Naive B cell (primary cell): ENCODE measurements at regions not wholly inside any gene's neighbourhood (a gene's known extent, or its start where the extent isn't known, plus 50 kb on each side); places are given as distances from the start of the nearest gene placed in this dataset.
"Not testable (repeated sequence)": the region's sequence is repeated elsewhere in the genome, so short reads cannot be mapped to it uniquely, and the experiment has no call there.

Source experiments
- ATAC-seq, 2 donors: fragments of 150-1000 bp; cut with Tn5 transposase; 2 replicates each; pipeline ENCODE4 v1.10.0; 2021; ENCODE audit warnings: low read depth in 2 of 2, mild to moderate bottlenecking in 2 of 2, moderate library complexity in 2 of 2
- DNase-seq: peaks from one replicate; pipeline ENCODE4 v3.0.0; 2022
- H3K27ac Mint-ChIP-seq, 6 donors: one replicate each; pipeline ENCODE4 v1.8.0; 2020 to 2022; ENCODE audit warnings: mild to moderate bottlenecking in 6 of 6, mixed read lengths in 6 of 6, moderate library complexity in 5 of 6, inconsistent platforms in 2 of 6
- H3K27me3 Mint-ChIP-seq, 3 donors: one replicate each; pipeline ENCODE4 v1.8.0; 2021 to 2022; ENCODE audit warnings: mixed read lengths in 3 of 3, mild to moderate bottlenecking in 1 of 3
- H3K36me3 Mint-ChIP-seq, 2 donors: one replicate each; pipeline ENCODE4 v1.8.0; 2020 to 2022; ENCODE audit warnings: mixed read lengths in 2 of 2, inconsistent platforms in 1 of 2, mild to moderate bottlenecking in 1 of 2
- H3K4me1 Mint-ChIP-seq, 3 donors: one replicate each; pipeline ENCODE4 v1.8.0; 2020 to 2022; ENCODE audit warnings: mixed read lengths in 3 of 3, inconsistent platforms in 1 of 3, mild to moderate bottlenecking in 1 of 3, moderate library complexity in 1 of 3
- H3K4me3 Mint-ChIP-seq, 8 donors: one replicate each; pipeline ENCODE4 v1.8.0; 2020 to 2022; ENCODE audit warnings: mild to moderate bottlenecking in 8 of 8, mixed read lengths in 8 of 8, moderate library complexity in 8 of 8, inconsistent platforms in 2 of 8
- H3K9me3 Mint-ChIP-seq, 7 donors: one replicate each; pipeline ENCODE4 v1.8.0; 2020 to 2022; ENCODE audit warnings: mixed read lengths in 7 of 7, mild to moderate bottlenecking in 5 of 7, inconsistent platforms in 2 of 7, moderate library complexity in 1 of 7

DNA sequence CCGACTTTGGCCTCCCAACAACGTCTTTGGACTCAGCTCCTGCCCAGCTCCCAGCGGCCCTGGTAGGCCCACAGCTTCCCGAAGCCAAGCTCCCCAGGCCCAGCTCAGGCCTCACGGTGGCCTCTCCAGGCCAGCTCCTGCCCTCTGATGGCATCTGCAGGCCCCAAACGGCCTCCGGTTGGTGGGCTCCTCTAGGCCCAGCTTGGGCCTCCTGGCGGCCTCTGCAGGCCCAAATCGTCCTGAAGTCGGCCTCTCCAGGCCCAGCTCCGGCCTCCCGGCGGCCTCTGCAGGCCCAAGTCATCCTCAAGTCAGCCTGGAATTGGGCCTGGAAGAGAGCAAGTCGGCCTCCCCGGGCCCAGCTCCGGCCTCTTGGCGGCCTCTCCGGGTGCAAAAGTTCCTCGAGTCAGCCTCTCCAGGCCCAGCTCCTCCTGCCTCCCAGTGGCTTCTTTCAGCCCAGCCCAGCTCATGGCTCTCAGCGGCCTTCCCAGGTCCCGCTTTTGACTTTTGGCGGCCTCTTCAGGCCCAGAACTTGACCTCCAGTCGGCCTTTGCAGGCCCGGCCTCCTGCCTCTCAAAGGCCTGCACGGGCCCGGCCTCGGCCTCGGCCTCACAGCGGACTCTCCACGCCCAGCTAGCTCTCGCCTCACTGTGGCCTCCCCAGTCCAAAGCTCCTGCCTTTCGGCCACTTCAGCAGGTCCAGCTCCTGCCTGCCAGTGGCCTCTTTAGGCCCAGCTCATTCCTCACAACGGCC, 50.9 kb upstream of the METTL14 start:
- H3K27ac Mint-ChIP-seq, H3K9me3 Mint-ChIP-seq, DNase-seq, ATAC-seq, H3K36me3 Mint-ChIP-seq, H3K4me3 Mint-ChIP-seq, H3K4me1 Mint-ChIP-seq, H3K27me3 Mint-ChIP-seq: not testable (repeated sequence)
